IMR-90 (cell line): ENCODE measurements at regions not wholly inside any gene's neighbourhood (a gene's known extent, or its start where the extent isn't known, plus 50 kb on each side); places are given as distances from the start of the nearest gene placed in this dataset.

ENCODE experiments used
- CTCF ChIP-seq: conservative IDR thresholded peaks from 2 replicates; pipeline ENCODE4 v1.5.1; 2012; ENCODE audit warnings: mild to moderate bottlenecking, low read depth, low read length, improper control_type of control experiment
- ELK1 ChIP-seq: fragments of 150-350 bp; IDR thresholded peaks from 2 replicates; pipeline ENCODE4 v1.6.1; 2016; ENCODE audit warnings: low read depth, mild to moderate bottlenecking, low read length, moderate library complexity, borderline replicate concordance
- MAZ ChIP-seq: IDR thresholded peaks from 2 replicates; pipeline ENCODE4 v1.6.1; 2012; ENCODE audit warnings: low read depth, mild to moderate bottlenecking, low read length, improper control_type of control experiment, moderate library complexity, borderline replicate concordance
- POLR2A ChIP-seq: IDR thresholded peaks from 2 replicates; pipeline ENCODE4 v1.6.1; 2012; ENCODE audit warnings: mild to moderate bottlenecking, low read depth, low read length
- RAD21 ChIP-seq: IDR thresholded peaks from 2 replicates; pipeline ENCODE4 v1.6.1; 2012; ENCODE audit warnings: low read length, improper control_type of control experiment
- RFX5 ChIP-seq: IDR thresholded peaks from 2 replicates; pipeline ENCODE4 v1.8.0; 2012; ENCODE audit warnings: low read depth, mild to moderate bottlenecking, low read length, moderate library complexity

GRCh38 chr3:28125342-28125741 lies 116.1 kb upstream of the CMC1 start:
- TF ChIP-seq ELK1: no peak
- TF ChIP-seq CTCF: no peak
- TF ChIP-seq POLR2A: no peak
- TF ChIP-seq MAZ: no peak
- TF ChIP-seq RAD21: no peak
- no peak for TF ChIP-seq RFX5
